K562 (cell line): ENCODE measurements at regions not wholly inside any gene's neighbourhood (a gene's known extent, or its start where the extent isn't known, plus 50 kb on each side); places are given as distances from the start of the nearest gene placed in this dataset.

Experiments
- ATAC-seq: fragments of 200-7000 bp; cut with Tn5 transposase; 3 replicates; pipeline ENCODE4 v1.9.1; 2020; ENCODE audit warnings: moderate library complexity
- BruUV-seq: library from RNA; stranded (reverse); fragments of 400-500 nt; replicated peaks from 2 replicates; lab custom pipeline; 2021; lab: Mats Ljungman, UMichigan
- CTCF ChIA-PET: fragments of 300-600 bp; formaldehyde crosslinking; extraction: SDS; loops from one replicate; lab custom pipeline; 2021; ENCODE audit warnings: low intra/inter-chr PET ratio; lab: Yijun Ruan, JAX
- POLR2A ChIA-PET: fragments of 300-600, 350-650 bp; sonication (Branson Sonifier 250); formaldehyde crosslinking; extraction: SDS; loops from one replicate; lab custom pipeline; 2021; ENCODE audit warnings: antibody characterized with exemption, inconsistent platforms; lab: Yijun Ruan, JAX
- DNase-seq, 4 experiments: peaks; one replicate each; pipeline versions ENCODE4 v3.0.0 to v3.0.0-alpha.2; 2011 to 2018; ENCODE audit warnings: low spot score in 3 of 4, mixed read lengths in 3 of 4; ENCODE audit errors: extremely low read depth in 1 of 4
- FAIRE-seq: peaks from 2 replicates; lab custom pipeline; 2011; peaks lifted over from hg19 to GRCh38; lab: Jason Lieb, UNC
- H2AFZ ChIP-seq: 2 replicates; pipeline ENCODE4 v1.6.0; 2011; ENCODE audit warnings: low read depth, low read length, control low read depth, inconsistent platforms
- H3K27ac ChIP-seq: fragments of 200-600 bp; 3 replicates; pipeline ENCODE4 v1.8.0; 2011; ENCODE audit warnings: low read depth, mild to moderate bottlenecking, control low read depth, inconsistent platforms, low read length, moderate library complexity, mixed read lengths; ENCODE audit errors: extremely low read depth
- H3K27me3 ChIP-seq, 2 experiments: fragments of 300-600 bp in 1 of 2; 2 replicates in 1 of 2; 3 replicates in 1 of 2; pipeline versions ENCODE4 v1.6.0 to v1.8.0; 2011; ENCODE audit warnings: inconsistent platforms in 2 of 2, low read length in 2 of 2, mild to moderate bottlenecking in 1 of 2, mixed read lengths in 1 of 2, moderate library complexity in 1 of 2; ENCODE audit not compliant: control insufficient read depth in 2 of 2, insufficient read depth in 2 of 2
- H3K36me3 ChIP-seq: fragments of 300-600 bp; 3 replicates; pipeline ENCODE4 v1.8.0; 2011; ENCODE audit warnings: mild to moderate bottlenecking, low read length, inconsistent platforms; ENCODE audit not compliant: control insufficient read depth, insufficient read depth
- H3K4me1 ChIP-seq, 2 experiments: fragments of 200-600 bp in 1 of 2; replicated peaks in 1 of 2; 2 replicates in 1 of 2; 3 replicates in 1 of 2; pipeline versions ENCODE4 v1.5.1 to v1.8.0; 2011; ENCODE audit warnings: inconsistent platforms in 2 of 2, low read length in 2 of 2, mild to moderate bottlenecking in 1 of 2, mixed read lengths in 1 of 2, moderate library complexity in 1 of 2; ENCODE audit not compliant: control insufficient read depth in 2 of 2, insufficient read depth in 2 of 2
- H3K4me2 ChIP-seq: 2 replicates; pipeline ENCODE4 v1.6.1; 2011; ENCODE audit warnings: low read length, control low read depth, inconsistent platforms, mixed read lengths; ENCODE audit not compliant: insufficient read depth
- H3K4me3 ChIP-seq: fragments of 200-600 bp; sonication (generic), shearing (Covaris generic); 2 replicates; pipeline ENCODE4 v1.5.1; 2016; ENCODE audit warnings: control low read depth, inconsistent platforms
- H3K79me2 ChIP-seq: fragments of 200-600 bp; 3 replicates; pipeline ENCODE4 v1.8.0; 2011; ENCODE audit warnings: low read length, inconsistent platforms; ENCODE audit not compliant: control insufficient read depth, insufficient read depth
- H3K9ac ChIP-seq, 2 experiments: 2 replicates each; pipeline versions ENCODE4 v1.6.0 to v1.6.1; 2011; ENCODE audit warnings: low read depth in 2 of 2, low read length in 2 of 2, control low read depth in 1 of 2, inconsistent platforms in 1 of 2, mild to moderate bottlenecking in 1 of 2, mixed read lengths in 1 of 2; ENCODE audit not compliant: insufficient read depth in 1 of 2
- H3K9me1 ChIP-seq: one replicate; pipeline ENCODE4 v1.6.0; 2011; ENCODE audit warnings: inconsistent platforms, mild to moderate bottlenecking, low read length, moderate library complexity; ENCODE audit not compliant: control insufficient read depth, insufficient read depth
- H3K9me3 ChIP-seq: replicated peaks from 2 replicates; pipeline ENCODE4 v1.5.1; 2011; ENCODE audit warnings: low read depth, low read length, inconsistent platforms; ENCODE audit not compliant: control insufficient read depth, insufficient read depth
- H4K20me1 ChIP-seq: replicated peaks from 2 replicates; pipeline ENCODE4 v1.6.1; 2011; ENCODE audit warnings: low read length, inconsistent platforms, mixed read lengths; ENCODE audit not compliant: control insufficient read depth, insufficient read depth
- CBX1 ChIP-seq: sonication (generic); IDR thresholded peaks from 2 replicates; pipeline ENCODE4 v1.6.1; 2016; ENCODE audit warnings: antibody characterized with exemption, low read depth, mild to moderate bottlenecking
- CHD4 ChIP-seq: fragments of 200-600 bp; sonication (generic); IDR thresholded peaks from 3 replicates; pipeline ENCODE4 v1.6.1; 2012; ENCODE audit warnings: low read depth, mild to moderate bottlenecking, mixed read lengths, low read length, inconsistent platforms; ENCODE audit not compliant: insufficient read depth, insufficient replicate concordance, poor library complexity, severe bottlenecking
- MYBL2 ChIP-seq, 2 experiments: fragments of 450-650 bp in 1 of 2; sonication (generic) in 1 of 2; formaldehyde crosslinking in 1 of 2; IDR thresholded peaks; 2 replicates each; pipeline versions ENCODE4 v1.6.1 to v1.8.1; 2017 to 2022; ENCODE audit warnings: borderline replicate concordance in 1 of 2, inconsistent platforms in 1 of 2, low read depth in 1 of 2, mild to moderate bottlenecking in 1 of 2, missing genetic modification reagents in 1 of 2, moderate library complexity in 1 of 2
- SMAD2 ChIP-seq: fragments of 150-350 bp; IDR thresholded peaks from 2 replicates; pipeline ENCODE4 v1.6.1; 2014; ENCODE audit warnings: low read depth, mild to moderate bottlenecking, low read length
- THRAP3 ChIP-seq: fragments of 450-650 bp; IDR thresholded peaks from 2 replicates; pipeline ENCODE4 v1.6.1; 2016; ENCODE audit warnings: mild to moderate bottlenecking, inconsistent platforms, borderline replicate concordance
- ZNF318 ChIP-seq, 2 experiments: fragments of 450-650 bp; IDR thresholded peaks; 2 replicates each; pipeline ENCODE4 v1.6.1; 2016; ENCODE audit warnings: mild to moderate bottlenecking in 2 of 2, borderline replicate concordance in 1 of 2, low read depth in 1 of 2, moderate library complexity in 1 of 2
- ZNF696 ChIP-seq: fragments of 250-450 bp; sonication (Bioruptor Pico); conservative IDR thresholded peaks from 2 replicates; pipeline ENCODE4 v1.4.0; 2020; ENCODE audit warnings: mild to moderate bottlenecking, moderate library complexity
- WGBS: fragments of 100-300 bp; shearing (Covaris generic); methylation state at CpG from one replicate; pipeline ENCODE4 v1.1.6; 2016; ENCODE audit warnings: low coverage, mixed read lengths; ENCODE audit not compliant: insufficient coverage; ENCODE audit errors: missing lambda C conversion rate; 5-methylcytosine and 5-hydroxymethylcytosine counted together
- in situ Hi-C: fragments of 300-500 bp; cut with MboI; formaldehyde crosslinking; loops from 4 replicates; pipeline ENCODE4 v1.15.0; 2018; ENCODE audit warnings: inconsistent platforms, mixed read lengths
- intact Hi-C: fragments of 100-400 bp; cut with micrococcal nuclease; formaldehyde crosslinking; loops from 2 replicates; pipeline ENCODE4 v1.14.2; 2022

- no peaks in the 10 kb centered on the region for H3K79me2 ChIP-seq
- no peaks in the 10 kb centered on the region for H3K27me3 ChIP-seq
- ChIA-PET CTCF (no interaction called here), POLR2A (no interaction called here)
- H3K9ac ChIP-seq, result no peak overlapping the region
- in situ Hi-C loops (no loop called here), intact Hi-C loops (no loop called here)
- H3K9me3 ChIP-seq, result no peaks in the 10 kb centered on the region
- H3K36me3 ChIP-seq, result no peaks in the 10 kb centered on the region
- no peak overlapping the region for H3K4me2 ChIP-seq
- H3K9me1 ChIP-seq, result no peaks in the 10 kb centered on the region
- TF ChIP-seq ZNF696 (CRISPR knock-in tag) (no peak), CHD4 (no peak), SMAD2 (no peak), THRAP3 (no peak)
- ATAC-seq (no peak), DNase-seq (no peak), FAIRE-seq (no peak)
- no peak overlapping the region for H3K27ac ChIP-seq
- no TSS peak for BruUV-seq
- no peaks in the 10 kb centered on the region for H4K20me1 ChIP-seq
- no peak overlapping the region for H3K4me3 ChIP-seq
- no peak overlapping the region for H2AFZ ChIP-seq
- H3K4me1 ChIP-seq, result no peaks in the 10 kb centered on the region
- 0% methylated on average over 7 of the region's 7 CpGs for WGBS
Measured at GRCh38 chr13:34345258-34345965, 527.5 kb downstream of the RFC3 start.

- Histone ChIP-seq H3K4me2 (no peak overlapping the region), H3K9ac (no peak overlapping the region), H4K20me1 (no peaks in the 10 kb centered on the region), H3K36me3 (no peaks in the 10 kb centered on the region), H3K27me3 (no peaks in the 10 kb centered on the region), H3K9me3 (no peaks in the 10 kb centered on the region), H2AFZ (no peak overlapping the region), H3K27ac (no peak overlapping the region), H3K4me1 (no peaks in the 10 kb centered on the region), H3K79me2 (no peaks in the 10 kb centered on the region), H3K9me1 (no peaks in the 10 kb centered on the region), H3K4me3 (no peak overlapping the region)
- WGBS, result 0% methylated on average over 4 of the region's 4 CpGs
- in situ Hi-C loops, result no loop called here
- CTCF ChIA-PET, result no interaction called here
- DNase-seq (no peak), ATAC-seq (no peak), FAIRE-seq (no peak)
- POLR2A ChIA-PET, result no interaction called here
- intact Hi-C loops, result no loop called here
- BruUV-seq, result no TSS peak
- TF ChIP-seq MYBL2 (IDR thresholded peaks at IDR 0.05; ENCODE audit: low read depth), result no peak
- TF ChIP-seq MYBL2 (CRISPR knock-in tag; IDR thresholded peaks at IDR 0.05; ENCODE audit: borderline replicate concordance), result no peak
- TF ChIP-seq ZNF318 (IDR thresholded peaks at IDR 0.05; ENCODE audit: borderline replicate concordance in 1 of 2, low read depth in 1 of 2), result no peak
- TF ChIP-seq CBX1, result no peak
Measured at GRCh38 chr13:34346626-34347025, 528.7 kb downstream of the RFC3 start.
